Neural progenitor cell (in vitro differentiated cells): ENCODE measurements at regions not wholly inside any gene's neighbourhood (a gene's known extent, or its start where the extent isn't known, plus 50 kb on each side); places are given as distances from the start of the nearest gene placed in this dataset.

ENCODE experiments used
- CTCF ChIP-seq: fragments of 200-600 bp; sonication (generic); IDR thresholded peaks from 2 replicates; pipeline ENCODE4 v1.5.1; 2017; ENCODE audit warnings: antibody characterized with exemption, mild to moderate bottlenecking
- EZH2phosphoT487 ChIP-seq: fragments of 200-600 bp; sonication (generic); IDR thresholded peaks from 2 replicates; pipeline ENCODE4 v1.6.1; 2017; ENCODE audit warnings: antibody characterized with exemption

- TF ChIP-seq CTCF (no peak), EZH2phosphoT487 (no peak)
Measured at GRCh38 chr16:59905606-59906005, 1171.5 kb upstream of the GOT2 start.
